PC-3 (cell line): ENCODE measurements at regions not wholly inside any gene's neighbourhood (a gene's known extent, or its start where the extent isn't known, plus 50 kb on each side); places are given as distances from the start of the nearest gene placed in this dataset.

Experiments
- ATAC-seq: fragments of 200-7000 bp; cut with Tn5 transposase; 2 replicates; pipeline ENCODE4 v1.9.1; 2020; ENCODE audit warnings: mild to moderate bottlenecking, moderate library complexity
- BruUV-seq: library from RNA; stranded (reverse); fragments of 400-500 nt; replicated peaks from 2 replicates; lab custom pipeline; 2021; lab: Mats Ljungman, UMichigan
- CTCF ChIA-PET: fragments of 300-600 bp; sonication (Branson Sonifier 250); formaldehyde crosslinking; loops from one replicate; lab custom pipeline; 2022; ENCODE audit warnings: antibody characterized with exemption; lab: Charles Lee
- POLR2A ChIA-PET: fragments of 300-600 bp; sonication (Branson Sonifier 250); formaldehyde crosslinking; loops from one replicate; lab custom pipeline; 2022; ENCODE audit warnings: antibody characterized with exemption; ENCODE audit not compliant: unreplicated experiment; lab: Charles Lee
- DNase-seq: peaks from one replicate; pipeline ENCODE4 v3.0.0-alpha.2; 2015
- H2AFZ ChIP-seq: fragments of 300-600 bp; sonication (generic); 2 replicates; pipeline ENCODE4 v1.6.0; 2016; ENCODE audit warnings: antibody characterized with exemption, low read length
- H3F3A ChIP-seq: fragments of 300-600 bp; sonication (generic); one replicate; pipeline ENCODE4 v1.6.0; 2017; ENCODE audit warnings: antibody characterized with exemption, low read length, control low read depth, mild to moderate bottlenecking; ENCODE audit not compliant: unreplicated experiment
- H3K27ac ChIP-seq: fragments of 300-600 bp; sonication (generic); 2 replicates; pipeline ENCODE4 v1.5.1; 2016; ENCODE audit warnings: mild to moderate bottlenecking, low read length
- H3K27me3 ChIP-seq: fragments of 300-600 bp; sonication (generic); 2 replicates; pipeline ENCODE4 v1.6.1; 2016; ENCODE audit warnings: low read length, mixed read lengths
- H3K36me3 ChIP-seq: fragments of 300-600 bp; sonication (generic); 2 replicates; pipeline ENCODE4 v1.6.1; 2016; ENCODE audit warnings: low read depth, mixed run types, low read length, mixed read lengths
- H3K4me1 ChIP-seq: fragments of 300-600 bp; sonication (generic); 2 replicates; pipeline ENCODE4 v1.5.1; 2016; ENCODE audit warnings: low read length; ENCODE audit not compliant: insufficient read depth
- H3K4me2 ChIP-seq: fragments of 300-600 bp; sonication (generic); 2 replicates; pipeline ENCODE4 v1.6.0; 2016; ENCODE audit warnings: low read length
- H3K4me3 ChIP-seq: fragments of 300-600 bp; sonication (generic); 2 replicates; pipeline ENCODE4 v1.5.1; 2016; ENCODE audit warnings: mild to moderate bottlenecking, low read length, mixed read lengths
- H3K79me2 ChIP-seq: fragments of 300-600 bp; sonication (generic); 2 replicates; pipeline ENCODE4 v1.6.1; 2017; ENCODE audit warnings: low read length, mixed read lengths
- H3K9ac ChIP-seq: fragments of 300-600 bp; sonication (generic); 2 replicates; pipeline ENCODE4 v1.6.0; 2016; ENCODE audit warnings: mild to moderate bottlenecking, low read length
- H3K9me2 ChIP-seq: fragments of 300-600 bp; sonication (generic); replicated peaks from 2 replicates; pipeline ENCODE4 v1.6.1; 2016; ENCODE audit warnings: mixed run types, low read length, mixed read lengths
- H3K9me3 ChIP-seq: fragments of 300-600 bp; sonication (generic); 2 replicates; pipeline ENCODE4 v1.6.1; 2016; ENCODE audit warnings: low read length, mixed read lengths
- H4K20me1 ChIP-seq: fragments of 300-600 bp; sonication (generic); 2 replicates; pipeline ENCODE4 v1.6.1; 2016; ENCODE audit warnings: low read length, mixed read lengths
- EZH2 ChIP-seq: fragments of 300-600 bp; sonication (generic); IDR thresholded peaks from one replicate; pipeline ENCODE4 v1.6.1; 2017; ENCODE audit warnings: antibody characterized with exemption, mild to moderate bottlenecking, low read length; ENCODE audit not compliant: unreplicated experiment
- EZH2phosphoT487 ChIP-seq: fragments of 300-600 bp; sonication (generic); IDR thresholded peaks from 2 replicates; pipeline ENCODE4 v1.6.1; 2018; ENCODE audit warnings: mild to moderate bottlenecking, antibody characterized with exemption, low read length, borderline replicate concordance
- intact Hi-C: fragments of 100-400 bp; cut with micrococcal nuclease; formaldehyde crosslinking; loops from 2 replicates; pipeline ENCODE4 v1.9.0; 2023
- TF ChIP-seq, protein P1 (sequence below): fragments of 300-600 bp; sonication (generic); conservative IDR thresholded peaks from 2 replicates; pipeline ENCODE4 v1.5.1; 2017; ENCODE audit warnings: antibody characterized with exemption, low read depth, mild to moderate bottlenecking, low read length

DNA sequence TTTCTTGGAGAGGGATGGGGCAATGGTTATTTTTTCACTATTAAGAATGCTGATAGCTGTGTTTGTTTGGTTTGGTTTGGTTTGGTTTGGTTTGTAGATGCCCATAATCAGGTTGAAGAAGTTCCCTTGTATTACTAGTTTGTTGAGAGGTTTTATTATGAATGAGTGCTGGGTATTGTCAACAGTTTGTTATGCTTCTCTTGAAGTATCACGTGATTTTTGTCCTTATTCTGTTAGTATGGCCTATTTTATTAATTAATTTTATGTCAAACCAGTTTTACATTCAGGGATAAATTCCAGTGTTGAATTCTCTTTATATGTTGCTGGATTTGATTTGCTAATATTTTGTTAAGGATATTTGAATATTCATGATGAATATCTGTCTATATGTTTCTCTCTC lies 449.8 kb upstream of the NWD2 start:
- no peak overlapping the region for H2AFZ ChIP-seq
- H3K4me3 ChIP-seq = no peak overlapping the region
- no peaks in the 10 kb centered on the region for H3K79me2 ChIP-seq
- no peak for ATAC-seq
- no TSS peak for BruUV-seq
- no peak overlapping the region for H3K4me2 ChIP-seq
- H3K27ac ChIP-seq = no peak overlapping the region
- H4K20me1 ChIP-seq = no peaks in the 10 kb centered on the region
- H3F3A ChIP-seq = no peaks in the 10 kb centered on the region
- H3K9ac ChIP-seq = no peak overlapping the region
- intact Hi-C loops = no loop called here
- no peak for TF ChIP-seq EZH2
- no peak for TF ChIP-seq EZH2phosphoT487
- TF ChIP-seq, protein P1, sequence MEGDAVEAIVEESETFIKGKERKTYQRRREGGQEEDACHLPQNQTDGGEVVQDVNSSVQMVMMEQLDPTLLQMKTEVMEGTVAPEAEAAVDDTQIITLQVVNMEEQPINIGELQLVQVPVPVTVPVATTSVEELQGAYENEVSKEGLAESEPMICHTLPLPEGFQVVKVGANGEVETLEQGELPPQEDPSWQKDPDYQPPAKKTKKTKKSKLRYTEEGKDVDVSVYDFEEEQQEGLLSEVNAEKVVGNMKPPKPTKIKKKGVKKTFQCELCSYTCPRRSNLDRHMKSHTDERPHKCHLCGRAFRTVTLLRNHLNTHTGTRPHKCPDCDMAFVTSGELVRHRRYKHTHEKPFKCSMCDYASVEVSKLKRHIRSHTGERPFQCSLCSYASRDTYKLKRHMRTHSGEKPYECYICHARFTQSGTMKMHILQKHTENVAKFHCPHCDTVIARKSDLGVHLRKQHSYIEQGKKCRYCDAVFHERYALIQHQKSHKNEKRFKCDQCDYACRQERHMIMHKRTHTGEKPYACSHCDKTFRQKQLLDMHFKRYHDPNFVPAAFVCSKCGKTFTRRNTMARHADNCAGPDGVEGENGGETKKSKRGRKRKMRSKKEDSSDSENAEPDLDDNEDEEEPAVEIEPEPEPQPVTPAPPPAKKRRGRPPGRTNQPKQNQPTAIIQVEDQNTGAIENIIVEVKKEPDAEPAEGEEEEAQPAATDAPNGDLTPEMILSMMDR = no peak
- no peak for DNase-seq
- H3K36me3 ChIP-seq = no peaks in the 10 kb centered on the region
- no peaks in the 10 kb centered on the region for H3K27me3 ChIP-seq
- ChIA-PET POLR2A (no interaction called here), CTCF (no interaction called here)
- H3K9me3 ChIP-seq = no peaks in the 10 kb centered on the region
- no peaks in the 10 kb centered on the region for H3K4me1 ChIP-seq
- no peaks in the 10 kb centered on the region for H3K9me2 ChIP-seq

DNA sequence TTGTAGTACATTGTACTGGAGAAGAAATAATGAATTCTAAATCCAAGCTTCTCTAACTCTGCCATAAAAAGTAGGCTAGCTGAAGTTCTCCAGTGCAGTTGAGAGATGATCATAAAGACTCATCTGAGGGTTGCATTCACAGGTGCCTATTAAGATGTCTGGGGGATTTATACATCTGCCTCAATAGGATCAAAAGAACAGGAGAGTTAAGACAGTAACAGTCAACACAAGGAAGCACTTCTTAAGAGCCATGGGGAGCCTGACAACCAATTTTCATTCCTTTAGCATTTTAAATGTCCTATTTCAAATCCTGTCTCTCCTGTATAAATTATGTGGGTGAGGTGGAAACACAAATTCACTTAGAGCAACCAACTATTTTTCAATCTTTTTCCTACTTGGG lies 432.4 kb upstream of the NWD2 start:
- POLR2A ChIA-PET = no interaction called here
- no peak for DNase-seq
- Histone ChIP-seq H3K4me3 (no peak overlapping the region), H3K9ac (no peak overlapping the region), H3F3A (no peaks in the 10 kb centered on the region), H3K27me3 (no peaks in the 10 kb centered on the region), H3K4me2 (no peak overlapping the region), H3K9me3 (no peaks in the 10 kb centered on the region), H3K27ac (no peak overlapping the region), H3K4me1 (no peaks in the 10 kb centered on the region), H3K9me2 (no peaks in the 10 kb centered on the region), H2AFZ (no peak overlapping the region), H3K36me3 (no peaks in the 10 kb centered on the region), H3K79me2 (no peaks in the 10 kb centered on the region), H4K20me1 (no peaks in the 10 kb centered on the region)
- intact Hi-C loops = no loop called here
- no peak for ATAC-seq
- TF ChIP-seq EZH2phosphoT487 (no peak), EZH2 (no peak)
- TF ChIP-seq, protein P1 = no peak
- CTCF ChIA-PET = no interaction called here
- BruUV-seq = no TSS peak

DNA sequence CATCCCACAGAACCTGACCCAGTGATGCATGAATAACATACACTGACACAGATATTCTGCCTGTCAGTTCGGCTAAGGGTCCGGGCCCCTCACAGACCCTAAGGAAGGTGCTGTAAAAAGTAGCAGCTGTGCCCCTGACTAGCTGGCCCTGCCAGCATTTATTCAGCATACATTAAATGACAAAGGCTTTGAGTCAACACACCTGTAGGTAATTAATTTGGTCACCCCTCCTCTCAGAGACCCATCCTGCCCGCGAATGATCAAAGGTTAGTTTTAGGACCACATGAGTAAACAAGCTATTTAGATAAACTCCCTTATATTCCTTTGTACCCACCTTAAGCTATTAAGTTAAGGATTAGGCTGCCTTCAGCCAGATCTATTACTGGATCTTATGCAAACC lies 429.0 kb upstream of the NWD2 start:
- Histone ChIP-seq H3K79me2 (no peaks in the 10 kb centered on the region), H3K36me3 (no peaks in the 10 kb centered on the region), H3K9me2 (no peaks in the 10 kb centered on the region), H3K4me2 (no peak overlapping the region), H3K4me3 (no peak overlapping the region), H4K20me1 (no peaks in the 10 kb centered on the region), H3K27ac (no peak overlapping the region), H2AFZ (no peak overlapping the region), H3K9me3 (no peaks in the 10 kb centered on the region), H3K9ac (no peak overlapping the region), H3F3A (no peaks in the 10 kb centered on the region), H3K4me1 (no peaks in the 10 kb centered on the region), H3K27me3 (no peaks in the 10 kb centered on the region)
- ChIA-PET POLR2A (no interaction called here), CTCF (no interaction called here)
- TF ChIP-seq, protein P1 = no peak
- TF ChIP-seq EZH2phosphoT487 (no peak), EZH2 (no peak)
- no peak for ATAC-seq
- DNase-seq = no peak
- intact Hi-C loops = no loop called here
- BruUV-seq = no TSS peak
